ENCODE measurements at regions not wholly inside any gene's neighbourhood (a gene's known extent, or its start where the extent isn't known, plus 50 kb on each side); places are given as distances from the start of the nearest gene placed in this dataset.

DNA sequence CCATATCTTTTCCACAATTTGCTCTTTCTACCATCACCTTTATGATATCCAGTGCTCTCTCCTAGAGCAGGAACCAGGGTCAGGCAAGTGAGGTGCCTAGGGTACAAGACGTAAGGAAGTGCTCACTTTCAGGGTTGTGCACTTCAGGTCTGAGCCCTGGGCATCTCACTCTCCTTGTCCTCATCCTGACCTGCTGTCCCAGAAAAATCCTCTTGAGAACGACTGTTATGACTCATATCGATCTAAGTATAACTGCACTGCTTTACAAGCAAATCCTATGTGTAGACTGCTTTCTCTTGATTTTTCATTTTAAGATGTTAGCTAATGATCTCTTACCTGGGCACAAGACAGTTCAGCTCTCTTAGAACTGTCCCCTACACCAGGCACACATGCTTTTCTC is 100.1 kb downstream of the TMEM100 start:
- TF ChIP-seq POLR2A (IDR thresholded peaks at IDR 0.05) (no peak), POLR2AphosphoS5 (IDR thresholded peaks at IDR 0.05) (no peak), EP300 (IDR thresholded peaks at IDR 0.05) (no peak)
- TF ChIP-seq, protein P1, sequence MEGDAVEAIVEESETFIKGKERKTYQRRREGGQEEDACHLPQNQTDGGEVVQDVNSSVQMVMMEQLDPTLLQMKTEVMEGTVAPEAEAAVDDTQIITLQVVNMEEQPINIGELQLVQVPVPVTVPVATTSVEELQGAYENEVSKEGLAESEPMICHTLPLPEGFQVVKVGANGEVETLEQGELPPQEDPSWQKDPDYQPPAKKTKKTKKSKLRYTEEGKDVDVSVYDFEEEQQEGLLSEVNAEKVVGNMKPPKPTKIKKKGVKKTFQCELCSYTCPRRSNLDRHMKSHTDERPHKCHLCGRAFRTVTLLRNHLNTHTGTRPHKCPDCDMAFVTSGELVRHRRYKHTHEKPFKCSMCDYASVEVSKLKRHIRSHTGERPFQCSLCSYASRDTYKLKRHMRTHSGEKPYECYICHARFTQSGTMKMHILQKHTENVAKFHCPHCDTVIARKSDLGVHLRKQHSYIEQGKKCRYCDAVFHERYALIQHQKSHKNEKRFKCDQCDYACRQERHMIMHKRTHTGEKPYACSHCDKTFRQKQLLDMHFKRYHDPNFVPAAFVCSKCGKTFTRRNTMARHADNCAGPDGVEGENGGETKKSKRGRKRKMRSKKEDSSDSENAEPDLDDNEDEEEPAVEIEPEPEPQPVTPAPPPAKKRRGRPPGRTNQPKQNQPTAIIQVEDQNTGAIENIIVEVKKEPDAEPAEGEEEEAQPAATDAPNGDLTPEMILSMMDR (IDR thresholded peaks at IDR 0.05): no peak
